HEK293T (cell line): ENCODE measurements at regions not wholly inside any gene's neighbourhood (a gene's known extent, or its start where the extent isn't known, plus 50 kb on each side); places are given as distances from the start of the nearest gene placed in this dataset.

Experiments
- L3MBTL2 ChIP-seq: fragments of 450-650 bp; conservative IDR thresholded peaks from 2 replicates; pipeline ENCODE4 v1.6.1; 2016; ENCODE audit warnings: mild to moderate bottlenecking
- SP1 ChIP-seq: fragments of 450-650 bp; IDR thresholded peaks from 2 replicates; pipeline ENCODE4 v1.6.1; 2017
- SUZ12 ChIP-seq: fragments of 450-650 bp; IDR thresholded peaks from 2 replicates; pipeline ENCODE4 v1.6.1; 2016; ENCODE audit warnings: mild to moderate bottlenecking
- TARDBP ChIP-seq: fragments of 450-650 bp; IDR thresholded peaks from 2 replicates; pipeline ENCODE4 v1.6.1; 2016
- ZNF384 ChIP-seq: fragments of 450-650 bp; IDR thresholded peaks from 2 replicates; pipeline ENCODE4 v1.6.1; 2016

DNA sequence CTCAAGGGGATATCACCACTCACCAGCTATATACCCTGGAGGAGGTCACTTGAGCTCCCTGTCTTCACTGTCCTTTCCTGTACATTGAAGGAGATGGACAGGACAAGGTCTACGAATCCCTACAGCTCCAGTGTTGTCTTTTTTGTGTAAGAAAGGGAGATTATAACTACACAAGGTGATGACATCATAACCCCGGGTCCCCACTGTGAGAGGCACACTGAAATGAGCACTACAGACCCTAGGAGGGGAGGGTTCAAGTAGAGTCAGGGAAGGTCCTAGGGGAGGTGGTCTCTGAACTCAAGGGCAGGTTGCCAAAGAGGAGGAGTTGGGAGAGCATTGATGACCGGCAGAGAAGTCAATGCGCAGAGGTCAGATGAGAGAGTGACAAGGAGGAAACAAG lies 108.3 kb upstream of the SLC14A2 start:
- TF ChIP-seq TARDBP, result no peak
- TF ChIP-seq ZNF384, result no peak
- no peak for TF ChIP-seq SP1
- TF ChIP-seq L3MBTL2, result no peak
- no peak for TF ChIP-seq SUZ12
